UCSD-AML1 (cell line): ENCODE measurements at regions not wholly inside any gene's neighbourhood (a gene's known extent, or its start where the extent isn't known, plus 50 kb on each side); places are given as distances from the start of the nearest gene placed in this dataset.

Experiments used
- DNase-seq: peaks from one replicate; lab custom pipeline; 2025; ENCODE audit not compliant: unreplicated experiment; lab: John Stamatoyannopoulos, UW

- no peak for DNase-seq
Measured at GRCh38 chr18:41703744-41704530, 251.1 kb upstream of the PIK3C3 start.

GRCh38 chr18:41700416-41700815 is 254.6 kb upstream of the PIK3C3 start:
- no peak for DNase-seq

GRCh38 chr18:41695441-41695840 is 259.6 kb upstream of the PIK3C3 start:
- no peak for DNase-seq

GRCh38 chr18:41693008-41693407 is 262.0 kb upstream of the PIK3C3 start:
- no peak for DNase-seq

- no peak for DNase-seq
Measured at GRCh38 chr18:41690332-41691127, 264.5 kb upstream of the PIK3C3 start.

GRCh38 chr18:41687138-41687537 is 267.9 kb upstream of the PIK3C3 start:
- DNase-seq: no peak

- DNase-seq: no peak
Measured at GRCh38 chr18:41681138-41681880, 273.7 kb upstream of the PIK3C3 start.

GRCh38 chr18:41674506-41674905 is 280.5 kb upstream of the PIK3C3 start:
- DNase-seq: no peak

GRCh38 chr18:41666231-41666630 is 288.8 kb upstream of the PIK3C3 start:
- no peak for DNase-seq

GRCh38 chr18:41665210-41665609 is 289.8 kb upstream of the PIK3C3 start:
- no peak for DNase-seq

GRCh38 chr18:41660654-41661053 is 294.4 kb upstream of the PIK3C3 start:
- DNase-seq: no peak

GRCh38 chr18:41659438-41660130 is 295.4 kb upstream of the PIK3C3 start:
- no peak for DNase-seq

GRCh38 chr18:41657189-41657588 is 297.8 kb upstream of the PIK3C3 start:
- no peak for DNase-seq

- DNase-seq: no peak
Measured at GRCh38 chr18:41655074-41655473, 300.0 kb upstream of the PIK3C3 start.

GRCh38 chr18:41647914-41648313 is 307.1 kb upstream of the PIK3C3 start:
- no peak for DNase-seq

- no peak for DNase-seq
Measured at GRCh38 chr18:41646915-41647620, 308.0 kb upstream of the PIK3C3 start.

GRCh38 chr18:41645589-41646360 is 309.3 kb upstream of the PIK3C3 start:
- no peak for DNase-seq

GRCh38 chr18:41644466-41644865 is 310.6 kb upstream of the PIK3C3 start:
- DNase-seq: no peak

GRCh38 chr18:41643427-41643826 is 311.6 kb upstream of the PIK3C3 start:
- no peak for DNase-seq

- DNase-seq: no peak
Measured at GRCh38 chr18:41642756-41643155, 312.3 kb upstream of the PIK3C3 start.
